ENCODE measurements at regions not wholly inside any gene's neighbourhood (a gene's known extent, or its start where the extent isn't known, plus 50 kb on each side); places are given as distances from the start of the nearest gene placed in this dataset.

DNA sequence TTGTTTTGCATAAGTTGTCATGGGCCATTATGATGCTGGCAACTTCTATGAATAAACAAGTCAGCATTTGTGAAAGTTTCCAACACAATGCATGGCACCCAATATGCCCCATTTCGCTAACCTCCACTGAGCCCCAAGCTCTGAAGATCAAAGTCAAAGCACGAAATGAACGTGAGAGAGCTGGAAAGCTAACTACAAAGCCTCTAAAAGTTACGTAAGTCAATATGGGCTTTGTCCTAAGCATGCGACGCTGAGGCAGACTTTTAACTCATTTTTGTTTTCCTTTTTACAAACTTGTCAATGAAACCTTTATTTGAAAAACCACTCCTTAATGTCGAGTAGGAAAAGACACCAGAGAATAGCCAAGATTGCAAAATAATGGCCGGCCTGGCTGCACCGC, 131.6 kb upstream of the NUDT7 start:
- DNase-seq (ENCODE audit: low read depth in 2 of 2): no peak
- TF ChIP-seq, protein P1, sequence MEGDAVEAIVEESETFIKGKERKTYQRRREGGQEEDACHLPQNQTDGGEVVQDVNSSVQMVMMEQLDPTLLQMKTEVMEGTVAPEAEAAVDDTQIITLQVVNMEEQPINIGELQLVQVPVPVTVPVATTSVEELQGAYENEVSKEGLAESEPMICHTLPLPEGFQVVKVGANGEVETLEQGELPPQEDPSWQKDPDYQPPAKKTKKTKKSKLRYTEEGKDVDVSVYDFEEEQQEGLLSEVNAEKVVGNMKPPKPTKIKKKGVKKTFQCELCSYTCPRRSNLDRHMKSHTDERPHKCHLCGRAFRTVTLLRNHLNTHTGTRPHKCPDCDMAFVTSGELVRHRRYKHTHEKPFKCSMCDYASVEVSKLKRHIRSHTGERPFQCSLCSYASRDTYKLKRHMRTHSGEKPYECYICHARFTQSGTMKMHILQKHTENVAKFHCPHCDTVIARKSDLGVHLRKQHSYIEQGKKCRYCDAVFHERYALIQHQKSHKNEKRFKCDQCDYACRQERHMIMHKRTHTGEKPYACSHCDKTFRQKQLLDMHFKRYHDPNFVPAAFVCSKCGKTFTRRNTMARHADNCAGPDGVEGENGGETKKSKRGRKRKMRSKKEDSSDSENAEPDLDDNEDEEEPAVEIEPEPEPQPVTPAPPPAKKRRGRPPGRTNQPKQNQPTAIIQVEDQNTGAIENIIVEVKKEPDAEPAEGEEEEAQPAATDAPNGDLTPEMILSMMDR (IDR thresholded peaks at IDR 0.05; ENCODE audit: low read depth, low read length): no peak

DNA sequence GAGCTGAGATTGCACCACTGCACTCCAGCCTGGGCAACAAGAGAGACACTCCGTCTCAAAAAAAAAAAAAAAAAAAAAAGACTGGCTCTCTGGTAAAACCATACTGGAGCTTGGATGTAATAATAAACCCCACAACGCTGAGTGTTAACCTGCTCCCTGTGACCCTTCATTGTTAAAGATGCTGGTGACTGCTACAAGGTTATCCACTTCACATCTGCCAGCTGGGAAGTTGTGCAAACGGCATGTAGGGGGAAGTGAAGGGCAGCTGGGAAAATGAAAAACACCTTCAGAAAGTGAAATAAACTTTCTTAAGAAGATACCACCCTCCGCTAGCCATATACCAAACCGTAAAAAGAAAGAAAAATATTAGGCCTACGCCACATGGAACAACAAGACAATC, 131.0 kb upstream of the NUDT7 start:
- TF ChIP-seq, protein P1 (IDR thresholded peaks at IDR 0.05; ENCODE audit: low read depth, low read length): no peak
- H3K4me3 ChIP-seq (replicated peaks in 1 of 2; ENCODE audit: low read depth in 2 of 2, low read length in 2 of 2): no peak overlapping the region

More for the DNA sequence above, 131.6 kb upstream of the NUDT7 start:
- H3K4me3 ChIP-seq (replicated peaks in 1 of 2; ENCODE audit: low read depth in 2 of 2, low read length in 2 of 2): no peak overlapping the region

DNA sequence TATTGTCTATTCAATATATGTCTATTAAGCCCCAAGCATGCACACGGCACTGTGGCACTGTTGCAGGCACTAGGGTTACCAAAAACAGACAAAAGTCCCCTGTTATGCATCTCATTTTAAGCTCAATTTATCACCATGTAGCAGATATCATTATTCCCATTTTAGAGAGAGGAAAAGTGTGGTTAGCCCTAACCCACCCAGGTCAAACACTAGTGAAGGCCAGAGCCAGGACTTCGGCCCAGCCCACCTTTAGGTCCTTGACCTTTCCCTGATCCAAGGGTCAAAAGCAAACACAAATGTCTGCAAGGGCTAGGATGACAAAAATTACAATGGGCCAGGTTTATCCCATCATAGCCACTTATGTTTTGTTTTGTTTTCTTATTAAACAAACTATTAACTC, 130.3 kb upstream of the NUDT7 start:
- TF ChIP-seq, protein P1 (IDR thresholded peaks at IDR 0.05; ENCODE audit: low read depth, low read length): no peak
- DNase-seq (ENCODE audit: low read depth in 2 of 2): no peak
- no peak overlapping the region for H3K4me3 ChIP-seq (replicated peaks in 1 of 2; ENCODE audit: low read depth in 2 of 2, low read length in 2 of 2)

More for the DNA sequence above, 131.0 kb upstream of the NUDT7 start:
- DNase-seq (ENCODE audit: low read depth in 2 of 2): no peak

DNA sequence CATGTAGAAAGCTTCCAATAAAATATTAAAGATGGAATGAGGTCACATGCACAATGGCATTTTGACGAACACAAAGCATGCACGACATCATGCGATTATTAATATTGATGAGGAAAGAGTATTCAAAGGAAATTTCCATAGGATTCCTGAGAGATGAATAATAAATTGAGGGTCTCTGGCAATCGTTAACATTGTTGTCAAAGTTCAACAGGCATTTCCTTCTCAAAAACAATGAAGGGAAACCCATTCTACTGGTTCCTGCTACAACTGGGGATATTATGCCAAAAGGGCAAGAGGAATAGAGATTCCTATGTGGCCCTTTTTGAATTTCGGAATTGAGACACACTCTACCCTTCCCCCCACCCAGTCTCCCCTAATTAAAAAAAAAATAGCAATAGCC, 128.3 kb upstream of the NUDT7 start:
- DNase-seq (ENCODE audit: low read depth in 2 of 2): no peak
- TF ChIP-seq, protein P1 (IDR thresholded peaks at IDR 0.05; ENCODE audit: low read depth, low read length): no peak
- no peak overlapping the region for H3K4me3 ChIP-seq (replicated peaks in 1 of 2; ENCODE audit: low read depth in 2 of 2, low read length in 2 of 2)

DNA sequence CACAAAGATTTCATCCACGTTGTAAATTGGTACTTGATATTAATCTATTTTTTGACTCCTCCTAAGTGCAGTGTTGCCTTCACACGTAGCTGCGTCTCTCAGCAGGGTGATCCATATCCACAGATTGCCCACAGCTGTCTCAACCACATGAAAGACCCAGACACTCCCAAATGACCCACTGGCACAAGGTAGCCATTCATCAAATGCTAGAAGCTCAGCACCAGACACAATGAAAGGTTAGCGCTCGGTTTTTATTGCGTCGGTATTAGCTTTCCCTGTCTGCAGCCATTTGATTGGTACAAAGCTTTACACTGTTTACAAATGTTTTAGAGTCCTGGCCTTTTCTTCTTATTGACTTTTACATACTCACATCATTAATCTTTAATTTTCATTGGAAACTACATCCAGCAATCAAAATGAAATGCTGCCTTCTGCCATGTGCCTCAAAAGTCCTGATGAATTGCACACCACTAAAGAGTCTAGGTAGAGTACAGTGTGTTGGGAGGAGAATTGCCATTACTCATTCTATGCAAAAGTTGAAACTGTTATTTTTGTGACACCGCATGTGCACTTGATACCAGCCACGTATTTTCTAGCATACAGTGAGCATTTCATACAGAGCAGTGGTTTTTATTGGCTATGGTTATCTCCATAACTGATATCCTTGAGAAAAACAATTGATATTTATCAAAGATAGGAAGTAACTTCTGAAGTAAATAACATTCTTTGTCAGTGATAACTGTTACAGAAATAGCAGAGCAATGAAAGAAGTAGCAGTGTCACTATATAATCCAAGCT, 127.3 kb upstream of the NUDT7 start:
- TF ChIP-seq, protein P1 (IDR thresholded peaks at IDR 0.05; ENCODE audit: low read depth, low read length): no peak
- DNase-seq (ENCODE audit: low read depth in 2 of 2): peak in 1 of 2 donors; percentile 26
- H3K4me3 ChIP-seq (replicated peaks in 1 of 2; ENCODE audit: low read depth in 2 of 2, low read length in 2 of 2): no peak overlapping the region

DNA sequence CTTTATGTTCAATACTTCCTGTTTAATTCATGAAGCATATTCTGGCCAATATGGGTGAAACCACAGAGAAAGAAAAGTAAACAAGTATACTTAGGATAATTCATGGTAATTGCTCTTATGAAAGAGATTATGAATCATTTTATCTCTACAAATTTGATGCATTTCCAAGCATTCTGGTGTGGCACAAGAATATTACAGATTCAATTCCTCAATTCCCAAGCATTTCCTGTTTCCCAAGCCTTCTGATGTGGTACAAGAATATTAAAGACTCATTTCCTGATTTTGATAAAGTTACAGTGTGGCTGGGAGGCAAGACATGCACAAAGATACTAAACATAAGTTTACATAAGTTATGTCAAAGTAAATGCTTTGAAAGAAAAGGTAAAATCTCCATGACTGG, 126.1 kb upstream of the NUDT7 start:
- H3K4me3 ChIP-seq (replicated peaks in 1 of 2; ENCODE audit: low read depth in 2 of 2, low read length in 2 of 2): no peak overlapping the region
- DNase-seq (ENCODE audit: low read depth in 2 of 2): peak; percentile 17 to 76
- TF ChIP-seq, protein P1 (IDR thresholded peaks at IDR 0.05; ENCODE audit: low read depth, low read length): no peak
